Smooth muscle cell (in vitro differentiated cells): ENCODE measurements at regions not wholly inside any gene's neighbourhood (a gene's known extent, or its start where the extent isn't known, plus 50 kb on each side); places are given as distances from the start of the nearest gene placed in this dataset.

Experiments
- DNase-seq: peaks from one replicate; lab custom pipeline; 2025; ENCODE audit not compliant: unreplicated experiment; lab: John Stamatoyannopoulos, UW
- H2AFZ ChIP-seq: fragments of 200-600 bp; sonication (generic); 2 replicates; pipeline ENCODE4 v1.6.0; 2016; ENCODE audit warnings: antibody characterized with exemption, low read depth, mild to moderate bottlenecking
- H3F3A ChIP-seq: fragments of 200-600 bp; sonication (generic); 2 replicates; pipeline ENCODE4 v1.6.0; 2017; ENCODE audit warnings: antibody characterized with exemption, low read depth
- H3K27ac ChIP-seq: fragments of 200-600 bp; sonication (generic); 2 replicates; pipeline ENCODE4 v1.5.1; 2016; ENCODE audit warnings: low read depth, mild to moderate bottlenecking
- H3K27me3 ChIP-seq: fragments of 200-600 bp; sonication (generic); 2 replicates; pipeline ENCODE4 v1.6.1; 2016; ENCODE audit warnings: low read depth, mild to moderate bottlenecking
- H3K36me3 ChIP-seq: fragments of 200-600 bp; sonication (generic); 2 replicates; pipeline ENCODE4 v1.5.1; 2016; ENCODE audit warnings: low read depth
- H3K4me1 ChIP-seq: fragments of 200-600 bp; sonication (generic); 2 replicates; pipeline ENCODE4 v1.5.1; 2016; ENCODE audit warnings: low read depth
- H3K4me2 ChIP-seq: fragments of 200-600 bp; sonication (generic); 2 replicates; pipeline ENCODE4 v1.6.0; 2016; ENCODE audit warnings: mild to moderate bottlenecking
- H3K4me3 ChIP-seq: fragments of 200-600 bp; sonication (generic); 2 replicates; pipeline ENCODE4 v1.5.1; 2016; ENCODE audit warnings: mild to moderate bottlenecking
- H3K79me2 ChIP-seq: fragments of 200-600 bp; sonication (generic); 2 replicates; pipeline ENCODE4 v1.6.0; 2016; ENCODE audit warnings: low read depth, mild to moderate bottlenecking
- H3K9ac ChIP-seq: fragments of 200-600 bp; sonication (generic); 2 replicates; pipeline ENCODE4 v1.6.0; 2016; ENCODE audit warnings: low read depth
- H3K9me3 ChIP-seq: fragments of 200-600 bp; sonication (generic); replicated peaks from 2 replicates; pipeline ENCODE4 v1.5.1; 2016; ENCODE audit warnings: low read depth
- H4K20me1 ChIP-seq: fragments of 200-600 bp; sonication (generic); 2 replicates; pipeline ENCODE4 v1.6.0; 2016; ENCODE audit warnings: low read depth
- CTCF ChIP-seq: fragments of 200-600 bp; sonication (generic); IDR thresholded peaks from 2 replicates; pipeline ENCODE4 v1.5.1; 2017; ENCODE audit warnings: borderline replicate concordance, mild to moderate bottlenecking, antibody characterized with exemption; ENCODE audit not compliant: insufficient read depth, poor library complexity, severe bottlenecking
- WGBS: methylation state at CpG from one replicate; pipeline ENCODE4 v1.1.7; 2016; ENCODE audit warnings: low lambda C conversion rate; 5-methylcytosine and 5-hydroxymethylcytosine counted together

DNA sequence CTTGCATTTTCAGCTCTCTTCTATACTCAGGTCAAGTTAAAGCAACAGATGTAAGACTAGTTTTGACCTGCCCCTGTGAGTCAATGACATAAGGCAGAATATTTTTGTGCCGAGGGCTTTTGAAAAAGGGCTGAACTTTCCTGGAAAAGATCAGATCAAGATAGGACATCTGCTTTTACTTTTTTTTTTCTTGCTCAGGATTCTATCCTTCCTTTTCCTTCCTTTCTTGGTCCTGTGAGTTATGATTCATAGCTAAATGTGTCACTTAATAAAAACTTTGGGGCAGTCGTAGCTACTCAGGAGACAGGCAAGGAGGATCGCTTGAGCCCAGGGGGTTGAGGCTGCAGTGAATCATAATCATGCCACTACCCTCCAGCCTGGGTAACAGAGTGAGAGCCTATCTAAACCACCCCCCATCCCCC is 84.3 kb upstream of the BRINP1 start:
- Histone ChIP-seq H3K79me2 (no peaks in the 10 kb centered on the region), H3F3A (no peaks in the 10 kb centered on the region), H3K4me2 (peak overlapping the region; percentile 53), H3K27ac (peak overlapping the region; percentile 45), H3K4me3 (no peak overlapping the region), H3K27me3 (no peaks in the 10 kb centered on the region), H3K9me3 (no peaks in the 10 kb centered on the region), H3K36me3 (no peaks in the 10 kb centered on the region), H3K4me1 (no peaks in the 10 kb centered on the region), H2AFZ (peak overlapping the region; percentile 11), H3K9ac (no peak overlapping the region), H4K20me1 (no peaks in the 10 kb centered on the region)
- no peak for TF ChIP-seq CTCF
- DNase-seq: no peak
- WGBS: 20% methylated on average over 3 of the region's 3 CpGs

DNA sequence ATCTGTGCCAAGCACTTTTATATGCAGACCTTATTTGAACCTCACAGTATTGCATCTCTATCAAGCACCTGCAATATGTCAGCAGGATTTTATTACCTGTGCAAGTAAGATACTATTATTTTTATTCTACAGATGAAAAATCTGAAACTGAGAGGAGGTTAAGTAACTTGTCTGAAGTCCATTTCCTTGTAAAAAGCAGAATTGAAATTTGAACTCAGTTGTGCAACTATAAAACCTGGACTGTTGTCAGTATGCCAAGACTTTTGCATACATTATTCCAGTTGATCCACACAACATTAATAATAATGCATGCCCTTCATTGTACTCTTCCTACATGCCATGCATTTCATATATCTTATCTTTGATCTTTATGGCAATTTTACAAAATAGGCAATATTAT is 82.2 kb upstream of the BRINP1 start:
- Histone ChIP-seq H3K27me3 (no peaks in the 10 kb centered on the region), H2AFZ (no peak overlapping the region), H3K4me3 (no peak overlapping the region), H3K9me3 (no peaks in the 10 kb centered on the region), H3K4me2 (no peak overlapping the region), H3K4me1 (no peaks in the 10 kb centered on the region), H3K36me3 (no peaks in the 10 kb centered on the region), H3K27ac (no peak overlapping the region), H3K9ac (no peak overlapping the region), H3K79me2 (no peaks in the 10 kb centered on the region), H3F3A (no peaks in the 10 kb centered on the region), H4K20me1 (no peaks in the 10 kb centered on the region)
- no peak for TF ChIP-seq CTCF
- no peak for DNase-seq

GRCh38 chr9:119443179-119443578 is 73.9 kb upstream of the BRINP1 start:
- H3K4me2 ChIP-seq: no peak overlapping the region
- H4K20me1 ChIP-seq: no peaks in the 10 kb centered on the region
- no peak overlapping the region for H2AFZ ChIP-seq
- no peak overlapping the region for H3K27ac ChIP-seq
- no peak overlapping the region for H3K4me3 ChIP-seq
- H3K36me3 ChIP-seq: no peaks in the 10 kb centered on the region
- no peak for DNase-seq
- no peak overlapping the region for H3K9ac ChIP-seq
- H3K9me3 ChIP-seq: no peaks in the 10 kb centered on the region
- TF ChIP-seq CTCF: no peak
- no peaks in the 10 kb centered on the region for H3F3A ChIP-seq
- no peaks in the 10 kb centered on the region for H3K79me2 ChIP-seq
- no peaks in the 10 kb centered on the region for H3K27me3 ChIP-seq
- 49% methylated on average over 4 of the region's 4 CpGs for WGBS
- no peaks in the 10 kb centered on the region for H3K4me1 ChIP-seq

DNA sequence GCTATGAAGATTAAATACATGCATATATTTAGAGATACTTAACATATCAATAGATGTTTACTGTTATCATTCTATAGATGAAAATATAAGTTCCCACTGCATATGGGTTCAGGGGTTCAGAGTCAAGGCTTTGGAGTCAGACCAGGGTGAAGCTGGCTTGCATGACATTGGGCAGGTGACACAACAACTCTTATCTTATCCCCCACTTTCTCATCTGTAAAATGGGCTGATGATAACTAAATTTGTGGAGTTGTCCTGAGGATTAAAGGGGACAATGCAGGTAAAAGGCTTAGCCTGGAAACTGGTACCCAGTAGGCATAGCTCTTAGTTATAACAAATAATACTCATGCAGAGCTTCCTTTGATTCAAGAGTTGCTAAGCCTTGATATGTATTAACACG is 72.6 kb upstream of the BRINP1 start:
- Histone ChIP-seq H3K4me2 (no peak overlapping the region), H3K79me2 (no peaks in the 10 kb centered on the region)
- WGBS: 95% methylated on average over 1 of the region's 1 CpG

More for the DNA sequence above, 72.6 kb upstream of the BRINP1 start:
- Histone ChIP-seq H3K4me1 (no peaks in the 10 kb centered on the region), H3F3A (no peaks in the 10 kb centered on the region), H3K27ac (no peak overlapping the region), H4K20me1 (no peaks in the 10 kb centered on the region), H3K4me3 (no peak overlapping the region), H3K36me3 (no peaks in the 10 kb centered on the region), H3K9me3 (no peaks in the 10 kb centered on the region), H3K27me3 (no peaks in the 10 kb centered on the region), H2AFZ (no peak overlapping the region), H3K9ac (no peak overlapping the region)
- no peak for TF ChIP-seq CTCF
- DNase-seq: no peak
